DMS114 treated with DMSO at 0.1 percent for 48 hours (cell line): ENCODE measurements at regions not wholly inside any gene's neighbourhood (a gene's known extent, or its start where the extent isn't known, plus 50 kb on each side); places are given as distances from the start of the nearest gene placed in this dataset.
"Not testable (repeated sequence)": the region's sequence is repeated elsewhere in the genome, so short reads cannot be mapped to it uniquely, and the experiment has no call there.

Source experiments
- DNase-seq: peaks from one replicate; lab custom pipeline; 2025; ENCODE audit not compliant: unreplicated experiment; lab: John Stamatoyannopoulos, UW

DNA sequence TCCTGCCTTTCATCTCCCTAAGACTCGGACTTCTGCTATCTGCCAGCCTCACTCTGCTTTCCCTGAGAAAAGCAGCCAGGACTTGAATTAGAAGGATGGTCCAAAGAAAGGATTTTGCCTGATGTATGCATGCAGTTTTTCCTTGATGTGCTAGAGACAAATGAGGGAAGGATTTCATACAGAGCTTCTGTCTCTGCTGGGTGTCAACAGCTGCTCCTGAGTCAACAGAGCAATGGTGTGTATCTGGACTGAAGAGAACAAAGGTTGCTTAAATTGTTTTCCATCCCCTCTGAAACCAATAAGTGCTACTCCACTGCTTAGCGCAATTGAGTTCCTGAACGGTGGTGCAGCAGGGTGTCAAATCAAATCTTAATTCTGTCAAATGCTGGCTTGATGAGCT is 680.6 kb upstream of the C16orf82 start:
- no peak for DNase-seq

DNA sequence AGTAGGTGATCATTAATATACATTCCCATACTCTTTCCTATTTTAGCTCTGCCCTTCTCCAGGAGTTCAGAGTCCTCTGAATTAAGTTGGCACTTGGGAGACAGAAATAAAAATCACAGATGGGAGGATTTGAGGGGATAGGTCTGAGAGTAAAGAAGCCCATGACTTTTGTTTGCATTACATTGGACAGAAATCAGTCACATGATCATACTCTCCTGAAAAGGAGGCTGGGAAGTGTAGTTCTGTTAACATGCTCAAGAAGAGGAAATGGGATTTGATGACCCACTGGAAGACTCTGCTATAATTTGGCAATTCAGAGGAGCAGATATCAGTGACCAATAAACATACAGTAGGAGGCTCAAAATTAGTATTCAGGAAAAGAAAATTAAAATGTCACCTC is 674.9 kb upstream of the C16orf82 start:
- no peak for DNase-seq

DNA sequence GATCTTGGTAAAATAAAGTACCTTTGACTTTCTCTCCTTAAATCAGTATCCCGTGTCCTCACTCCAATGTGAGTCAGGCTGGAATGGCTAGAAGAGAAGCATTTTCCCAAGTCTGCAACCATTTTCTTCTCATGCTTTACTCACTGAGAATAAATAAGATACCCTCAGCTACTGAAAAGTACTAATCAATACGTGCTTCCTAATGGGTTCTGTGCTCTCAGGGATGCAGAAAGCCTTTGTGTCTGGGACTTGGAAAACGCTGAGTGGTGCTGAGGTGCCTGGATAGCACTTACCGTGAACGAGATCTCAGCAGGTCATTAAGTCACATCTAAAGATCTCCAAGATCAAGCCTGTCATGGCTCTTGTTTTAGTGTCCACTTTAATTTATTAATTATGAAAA is 672.3 kb upstream of the C16orf82 start:
- DNase-seq = no peak

DNA sequence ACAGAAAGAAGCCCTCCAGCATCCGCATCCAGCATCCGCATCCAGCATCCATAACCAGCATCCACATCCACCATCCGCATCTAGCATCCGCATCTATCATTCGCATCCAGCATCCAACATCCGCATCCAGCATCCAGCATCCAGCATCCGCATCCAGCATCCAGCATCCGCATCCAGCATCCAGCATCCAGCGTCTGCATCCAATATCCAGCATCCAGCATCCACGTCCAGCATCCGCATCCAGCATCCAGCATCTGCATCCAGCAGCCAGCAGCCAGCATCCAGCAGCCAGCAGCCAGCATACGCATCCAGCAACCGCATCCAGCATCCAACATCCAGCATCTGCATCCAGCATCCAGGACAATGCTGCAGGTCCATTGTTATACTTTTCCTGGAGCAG is 671.0 kb upstream of the C16orf82 start:
- DNase-seq = no peak

DNA sequence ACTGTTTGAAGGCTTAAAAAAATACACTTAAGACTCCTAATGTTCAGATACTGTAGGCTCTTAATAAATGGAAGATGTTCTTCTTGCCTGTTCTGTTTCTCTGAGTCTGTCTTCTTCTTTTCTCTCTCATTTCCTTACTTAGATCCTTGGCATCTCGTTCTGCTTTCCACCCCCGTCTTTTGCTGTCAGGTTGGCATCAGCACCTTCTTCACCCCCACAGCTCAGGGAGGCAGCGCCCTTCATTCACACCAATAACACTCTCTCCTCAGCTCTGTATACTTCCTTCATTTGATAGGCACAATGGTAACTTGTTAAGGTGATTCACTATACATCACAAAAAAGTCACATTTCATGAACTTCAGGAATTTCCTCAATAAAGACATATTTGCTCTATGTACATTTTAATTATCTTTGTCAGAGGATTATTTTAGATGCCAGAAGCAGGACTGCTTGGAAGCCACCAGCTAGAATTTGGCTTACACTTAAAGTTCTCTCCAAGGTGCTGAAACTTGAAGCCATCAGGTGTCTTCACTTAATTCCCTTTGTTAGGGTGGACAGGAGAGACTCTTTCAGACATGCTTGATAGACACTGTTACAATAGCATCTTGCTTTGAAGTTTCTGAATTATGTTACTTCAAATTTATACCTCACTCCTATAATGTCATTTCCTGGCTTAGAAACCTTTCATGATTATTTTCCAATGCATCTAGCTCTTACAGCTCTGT is 670.1 kb upstream of the C16orf82 start:
- DNase-seq = no peak

DNA sequence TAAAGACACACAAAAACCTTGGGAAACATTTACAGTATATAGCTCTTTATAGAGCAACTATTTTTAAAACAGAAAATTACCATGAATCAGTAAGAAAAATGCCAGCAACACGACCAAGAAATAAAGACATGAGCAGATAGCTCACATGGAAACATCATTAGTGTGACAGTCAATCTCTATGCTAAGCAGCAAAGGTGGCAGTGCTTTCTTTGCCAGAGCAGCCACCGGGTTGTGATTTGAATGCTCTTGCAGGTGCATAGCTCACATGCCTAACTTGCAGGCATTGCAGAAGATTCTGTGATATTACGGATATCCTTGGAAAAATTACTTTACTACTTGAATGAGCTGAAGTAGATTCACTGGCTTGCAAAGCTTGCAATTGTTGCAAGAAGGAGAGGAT is 652.9 kb upstream of the C16orf82 start:
- no peak for DNase-seq

DNA sequence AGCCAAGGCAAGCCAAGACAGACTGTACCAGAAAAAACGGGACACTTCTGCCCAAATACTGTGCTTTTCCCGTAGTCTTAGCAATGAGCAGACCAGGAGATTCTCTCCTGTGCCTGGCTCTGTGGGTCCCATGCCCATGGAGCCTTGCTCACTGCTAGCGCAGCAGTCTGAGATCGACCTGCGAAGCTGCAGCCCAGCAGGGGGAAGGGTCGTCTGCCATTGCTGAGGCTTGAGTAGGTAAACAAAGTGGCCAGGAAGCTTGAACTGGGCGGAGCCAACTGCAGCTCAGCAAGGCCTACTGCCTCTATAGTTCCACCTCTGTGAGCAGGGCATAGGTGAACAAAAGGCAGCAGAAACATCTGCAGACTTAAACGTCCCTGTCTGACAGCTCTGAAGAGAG is 647.3 kb upstream of the C16orf82 start:
- DNase-seq = not testable (repeated sequence)

DNA sequence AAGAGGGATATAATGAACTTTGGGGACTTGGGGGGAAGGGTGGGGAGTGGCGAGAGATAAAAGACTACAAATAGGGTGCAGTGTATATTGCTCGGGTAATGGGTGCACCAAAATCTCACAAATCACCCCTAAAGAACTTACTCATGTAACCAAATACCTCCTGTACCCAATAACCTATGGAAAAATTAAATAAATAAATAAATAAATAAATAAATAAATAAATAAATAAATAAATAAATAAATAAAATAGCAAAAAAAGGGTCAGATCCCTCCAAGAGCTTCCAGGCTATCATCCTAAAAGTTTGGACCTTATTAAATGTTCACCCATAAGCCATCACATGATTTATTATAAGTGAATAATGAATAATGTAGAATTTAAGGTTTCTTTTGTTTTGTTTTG is 636.1 kb upstream of the C16orf82 start:
- no peak for DNase-seq

DNA sequence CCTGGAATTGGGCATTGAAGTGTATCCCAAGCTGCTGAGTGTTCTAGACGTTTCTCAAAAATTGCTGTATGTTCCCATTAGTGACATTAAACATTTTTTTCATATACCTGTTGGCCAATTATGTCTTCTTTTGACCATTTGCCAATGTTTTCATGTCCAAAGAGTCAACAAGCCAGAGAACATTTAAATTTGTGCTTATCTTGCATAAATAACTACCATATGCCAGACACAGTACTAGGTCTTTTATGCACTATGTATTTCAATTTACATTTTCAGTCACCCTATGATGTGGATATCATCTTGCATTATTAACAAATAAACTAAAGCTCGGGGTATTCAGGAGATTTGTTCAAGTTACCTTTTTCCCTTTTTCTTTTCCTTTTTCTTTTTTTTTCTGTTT is 632.9 kb upstream of the C16orf82 start:
- DNase-seq = no peak

DNA sequence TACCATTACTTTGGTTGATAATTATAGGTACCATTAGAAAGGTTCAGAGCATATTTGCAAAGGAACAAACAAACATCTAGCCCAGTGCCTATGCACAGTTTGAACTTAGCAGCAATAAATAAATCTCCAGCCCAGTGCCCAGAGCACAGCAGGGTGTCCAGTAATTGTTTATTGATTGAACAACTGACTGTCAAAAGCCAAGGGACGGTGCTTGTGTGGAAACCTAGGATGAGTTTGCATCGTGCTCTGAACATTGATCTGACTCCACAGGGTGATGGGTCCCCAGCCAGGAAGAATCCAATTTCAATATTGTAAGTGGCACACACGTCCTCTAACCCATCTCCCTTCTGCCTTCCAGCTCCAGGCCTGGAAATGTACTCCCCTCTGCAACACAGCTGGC is 625.5 kb upstream of the C16orf82 start:
- no peak for DNase-seq

DNA sequence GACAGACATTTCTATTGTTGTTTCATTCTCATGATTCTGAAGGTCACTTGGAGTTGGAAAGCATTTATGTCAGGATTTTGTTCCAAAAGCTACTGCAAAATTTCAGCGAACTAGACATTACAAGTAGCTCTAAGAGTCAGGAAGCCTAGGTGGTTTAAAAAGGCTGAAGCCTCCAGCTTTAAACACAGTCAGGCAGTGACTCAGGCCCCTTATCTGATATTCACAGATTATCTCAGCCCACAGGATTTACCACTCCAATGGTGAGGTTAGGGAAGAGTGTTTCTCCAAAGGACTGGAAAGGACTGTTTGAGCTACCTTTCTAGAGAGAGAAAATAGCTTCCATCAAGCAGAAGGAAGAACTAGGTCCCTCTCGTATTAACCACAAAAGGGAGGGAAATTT is 624.4 kb upstream of the C16orf82 start:
- no peak for DNase-seq

DNA sequence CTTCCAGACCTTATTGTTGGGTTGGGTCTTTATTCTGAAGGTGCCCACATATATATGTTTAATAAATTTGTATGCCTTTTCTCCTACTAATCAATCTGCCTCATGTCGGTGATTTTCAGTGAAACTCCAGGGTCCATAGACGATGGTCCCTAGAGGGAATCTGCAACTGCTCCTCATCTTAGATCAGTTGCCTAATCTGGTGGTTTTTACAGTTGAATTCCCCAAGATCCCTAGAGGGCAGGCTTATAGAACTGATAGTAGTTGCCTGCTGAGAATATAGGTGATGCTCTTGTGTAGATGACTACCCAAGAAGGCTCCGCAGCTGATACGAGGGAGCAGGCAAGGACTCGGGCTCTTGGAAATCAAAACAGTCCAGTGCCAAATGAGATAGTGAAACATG is 619.2 kb upstream of the C16orf82 start:
- no peak for DNase-seq

DNA sequence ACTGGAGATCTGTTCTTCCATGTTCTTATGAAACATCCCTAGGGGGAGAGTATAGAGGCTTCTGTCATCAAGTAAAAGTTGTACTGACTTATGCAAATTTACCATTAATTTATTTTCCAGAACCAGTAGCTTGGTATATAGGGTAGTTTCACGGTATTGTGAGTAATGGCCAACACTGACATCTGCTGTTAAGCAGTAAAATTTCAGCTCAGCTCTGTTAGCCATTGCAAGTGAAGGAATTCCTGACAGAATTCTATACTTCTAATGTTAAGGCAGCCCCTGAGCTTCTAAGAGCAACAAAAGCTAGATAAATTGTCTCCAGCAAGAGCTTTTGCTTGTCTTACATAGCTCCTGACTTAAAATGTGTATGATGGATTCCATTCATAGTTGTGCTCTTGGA is 613.5 kb upstream of the C16orf82 start:
- DNase-seq = no peak

DNA sequence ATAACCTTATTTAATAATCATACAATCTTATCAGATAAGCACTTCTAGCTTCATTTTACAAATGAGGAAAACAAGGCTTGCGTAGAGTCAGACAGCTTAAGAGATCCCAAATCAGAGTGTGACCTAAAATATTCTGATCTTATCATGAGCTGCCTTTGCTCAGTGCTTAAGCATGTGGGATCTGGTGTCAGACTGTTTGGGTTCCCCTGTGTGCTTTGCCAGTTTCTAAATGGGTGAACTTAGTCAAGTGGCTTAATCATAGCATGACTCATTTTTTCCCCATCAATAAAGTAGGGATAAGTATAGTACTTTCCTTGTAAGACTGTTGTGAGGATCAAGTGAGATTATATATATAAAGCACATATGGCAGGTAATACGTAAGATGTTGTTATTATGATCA is 612.6 kb upstream of the C16orf82 start:
- no peak for DNase-seq

DNA sequence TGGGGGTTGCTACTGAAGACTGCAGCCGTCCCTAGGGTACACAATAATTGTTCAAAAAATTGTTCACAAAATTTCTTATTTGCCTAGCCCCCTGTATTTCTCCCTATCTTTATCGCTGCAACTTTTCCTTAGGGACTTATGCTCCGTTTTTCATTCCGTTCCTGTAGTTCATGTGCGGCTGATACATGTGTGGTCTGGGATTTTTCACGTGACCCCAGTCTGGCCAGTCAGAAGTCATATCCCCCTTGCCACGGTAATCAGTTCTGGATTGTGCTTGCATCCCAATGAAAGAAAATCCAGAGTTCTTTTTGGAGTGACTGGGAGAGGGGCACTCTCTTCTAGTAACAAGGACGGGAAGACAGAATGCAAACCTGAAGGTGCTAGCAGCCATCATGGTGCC is 610.7 kb upstream of the C16orf82 start:
- DNase-seq = no peak

DNA sequence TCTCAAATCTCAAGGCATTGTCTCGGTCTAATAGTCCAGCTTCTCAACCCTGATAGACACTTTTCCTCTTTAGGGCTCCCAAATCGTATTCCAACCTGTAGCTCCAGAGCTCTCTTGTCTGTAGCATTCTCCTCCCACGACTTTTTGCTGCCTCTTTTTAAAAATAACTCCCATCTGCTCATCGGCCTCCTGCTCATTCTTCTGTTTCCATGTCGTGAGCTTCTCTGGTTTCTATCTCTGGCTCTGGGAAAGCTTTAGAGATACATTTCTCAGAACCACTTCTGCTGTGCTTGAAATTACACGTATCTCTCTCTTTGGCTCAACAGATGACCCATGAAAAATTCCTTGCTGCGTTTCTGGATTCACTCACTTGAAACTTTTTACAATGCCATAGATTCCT is 609.6 kb upstream of the C16orf82 start:
- DNase-seq = no peak

DNA sequence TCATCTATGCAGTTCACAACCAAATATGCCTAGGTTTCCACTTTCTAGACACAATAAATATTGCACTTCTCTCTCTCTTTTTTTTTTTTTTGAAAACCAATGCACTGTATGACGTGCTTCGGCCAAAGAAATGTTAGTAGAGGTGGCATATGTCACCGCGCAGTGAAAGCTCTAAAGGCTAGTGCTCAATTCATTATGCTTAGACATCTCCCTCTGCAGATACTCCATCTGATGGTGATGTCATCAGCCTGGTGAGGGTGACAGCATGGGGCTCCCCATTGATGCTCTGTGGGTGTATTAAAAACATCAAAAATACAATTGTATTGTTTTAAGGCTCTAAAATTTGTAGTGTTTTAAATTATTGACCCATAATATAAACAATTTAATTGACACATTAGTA is 608.8 kb upstream of the C16orf82 start:
- DNase-seq = no peak

DNA sequence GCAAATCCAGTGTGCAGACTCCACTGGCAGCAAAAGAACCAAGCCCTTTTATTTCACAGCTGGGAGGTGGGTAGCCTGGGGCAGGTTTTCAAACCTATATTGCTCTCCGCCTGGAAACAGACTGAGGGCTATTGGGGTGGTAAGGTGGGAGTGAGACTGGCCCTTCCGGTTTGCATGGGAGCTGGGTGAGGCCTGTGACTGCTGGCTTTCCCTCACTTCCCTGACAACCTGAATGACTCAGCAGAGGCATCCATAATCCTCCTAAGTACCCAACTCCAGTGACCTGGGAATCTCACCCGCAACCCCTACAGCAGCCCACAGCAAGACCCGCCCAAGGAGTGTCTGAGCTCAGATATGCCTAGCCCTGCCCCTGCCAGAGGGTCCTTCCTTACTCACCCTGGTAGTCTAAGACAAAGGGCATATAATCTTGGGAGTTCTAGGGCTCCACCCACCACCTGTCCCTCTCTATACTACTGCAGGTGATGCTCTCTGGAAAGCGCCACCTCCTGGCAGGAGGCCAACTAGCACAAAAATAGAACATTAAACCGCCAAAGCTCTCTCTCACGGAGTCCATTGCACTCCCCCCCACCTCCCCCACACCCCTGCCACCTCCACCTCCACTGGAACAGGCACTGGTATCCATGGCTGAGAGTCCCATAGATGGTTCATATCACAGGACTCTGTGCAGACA is 602.0 kb upstream of the C16orf82 start:
- DNase-seq = no peak

DNA sequence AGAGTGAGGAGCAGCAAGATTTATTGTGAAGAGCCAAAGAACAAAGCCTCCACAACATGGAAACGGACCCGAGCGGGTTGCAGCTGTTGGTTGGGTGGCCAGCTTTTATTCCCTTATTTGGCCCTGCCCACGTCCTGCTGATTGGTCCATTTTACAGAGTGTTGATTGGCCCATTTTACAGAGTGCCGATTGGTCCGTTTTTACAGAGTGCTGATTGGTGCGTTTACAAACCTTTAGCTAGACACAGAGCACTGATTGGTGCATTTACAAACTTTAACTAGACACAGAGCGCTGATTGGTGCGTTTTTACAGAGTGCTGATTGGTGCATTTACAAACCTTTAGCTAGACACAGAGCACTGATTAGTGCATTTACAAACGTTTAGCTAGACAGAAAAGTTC is 592.3 kb upstream of the C16orf82 start:
- not testable (repeated sequence) for DNase-seq

DNA sequence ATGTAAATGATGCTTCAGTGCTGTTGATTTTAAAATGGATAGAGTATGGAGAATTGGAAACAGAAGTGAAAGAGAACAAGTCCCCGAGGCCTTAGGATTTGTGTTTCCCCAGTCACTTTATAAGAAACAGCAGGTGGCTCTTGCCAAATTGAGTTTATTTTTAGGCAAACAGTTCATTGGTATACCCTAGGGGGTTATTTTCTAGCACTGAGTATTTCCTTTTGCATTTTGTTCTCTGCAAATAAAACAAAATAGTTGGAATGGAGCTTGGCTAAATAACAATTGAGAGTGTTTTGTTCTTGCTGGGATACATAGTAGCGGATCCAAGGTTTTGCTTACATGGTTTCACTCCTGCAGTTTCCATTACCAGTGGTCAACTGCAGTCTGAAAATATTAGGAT is 591.1 kb upstream of the C16orf82 start:
- DNase-seq = no peak

DNA sequence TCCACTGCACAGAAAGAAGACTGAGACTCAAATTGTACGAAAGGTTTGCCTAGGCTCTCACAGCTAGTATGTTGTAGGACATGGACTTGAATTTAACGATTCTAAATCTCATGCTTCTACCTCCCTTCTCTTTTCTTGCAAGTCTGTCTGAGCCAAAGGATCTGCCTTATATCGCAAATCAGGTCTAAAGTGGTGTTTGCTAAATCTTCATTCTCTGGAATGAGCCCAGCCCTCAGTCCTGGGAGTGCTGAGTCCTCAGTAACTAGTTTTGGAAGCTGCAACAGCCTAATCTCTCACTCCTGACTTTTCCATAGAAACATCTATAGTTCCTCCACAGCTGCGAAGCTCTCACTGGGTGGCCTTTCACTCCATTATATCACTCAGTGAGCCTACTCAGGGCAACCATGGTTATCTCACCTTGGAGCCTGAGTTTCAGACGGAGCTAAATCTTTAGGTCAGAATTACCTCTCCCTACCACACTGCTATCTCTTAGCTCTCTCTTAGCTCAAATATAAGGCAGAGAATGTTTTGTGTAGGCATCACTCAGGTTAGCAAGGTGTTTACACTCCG is 575.5 kb upstream of the C16orf82 start:
- no peak for DNase-seq

DNA sequence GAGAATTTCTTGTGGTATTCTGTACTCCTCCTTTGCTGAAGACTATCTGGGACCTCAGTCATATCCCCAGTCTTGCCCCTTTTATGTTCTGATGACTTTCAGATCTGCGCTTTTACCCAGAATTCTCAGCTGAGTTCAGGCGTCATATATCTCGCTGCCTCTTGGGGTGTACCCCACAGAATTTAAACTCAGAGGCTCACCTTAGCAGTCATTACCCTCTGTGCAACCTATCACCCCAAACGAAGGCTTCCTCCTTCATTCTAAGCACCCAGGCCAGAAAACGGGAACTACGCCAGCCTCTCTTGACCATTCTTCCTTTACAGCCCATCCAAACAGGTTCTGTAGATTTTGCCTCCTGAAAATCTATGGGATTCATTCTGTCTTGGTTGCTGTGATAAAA is 574.8 kb upstream of the C16orf82 start:
- DNase-seq = no peak

DNA sequence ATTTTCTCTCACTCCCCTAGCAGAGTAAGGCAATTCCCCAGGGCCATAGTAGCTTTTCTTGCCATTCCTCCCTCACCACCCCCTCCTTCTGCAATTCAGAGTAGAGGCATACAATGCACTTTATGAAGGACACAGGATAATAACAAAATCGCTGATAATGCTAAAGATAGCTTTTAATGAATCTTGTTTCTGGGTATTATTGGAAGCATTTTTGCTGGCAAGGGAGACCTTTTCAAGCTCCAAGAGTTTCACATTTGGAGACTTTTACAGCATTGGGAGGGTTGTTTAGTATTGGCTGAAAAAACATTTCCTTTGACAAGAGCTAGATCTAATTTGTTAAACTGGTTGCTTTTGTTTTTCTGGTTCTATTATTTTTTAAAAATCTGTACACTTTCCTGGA is 573.0 kb upstream of the C16orf82 start:
- DNase-seq = no peak
